Mesenchymal stem cell (in vitro differentiated cells and primary cell): ENCODE measurements at regions not wholly inside any gene's neighbourhood (a gene's known extent, or its start where the extent isn't known, plus 50 kb on each side); places are given as distances from the start of the nearest gene placed in this dataset.
A peak's percentile ranks its signal among the peaks of the same experiment; 100 is the strongest.

ENCODE experiments used
- DNase-seq: peaks from one replicate; pipeline ENCODE4 v3.0.0-alpha.2; 2013
- H2AFZ ChIP-seq: one replicate; pipeline ENCODE4 v1.6.1; 2013; ENCODE audit warnings: low read depth, mild to moderate bottlenecking, control low read depth, inconsistent platforms, low read length, moderate library complexity
- H2AK5ac ChIP-seq: 2 replicates; pipeline ENCODE4 v1.6.1; 2013; ENCODE audit warnings: low read length, moderate library complexity, mild to moderate bottlenecking, inconsistent platforms; ENCODE audit not compliant: severe bottlenecking
- H2BK120ac ChIP-seq: one replicate; pipeline ENCODE4 v1.6.1; 2013; ENCODE audit warnings: low read depth, mild to moderate bottlenecking, inconsistent platforms, low read length, moderate library complexity
- H2BK12ac ChIP-seq, 2 experiments: one replicate each; pipeline ENCODE4 v1.6.1; 2013; ENCODE audit warnings: inconsistent platforms in 2 of 2, low read length in 2 of 2, mild to moderate bottlenecking in 2 of 2, moderate library complexity in 2 of 2, control low read depth in 1 of 2
- H2BK15ac ChIP-seq: one replicate; pipeline ENCODE4 v1.6.1; 2013; ENCODE audit warnings: mild to moderate bottlenecking, low read depth, inconsistent platforms; ENCODE audit not compliant: poor library complexity, severe bottlenecking
- H2BK5ac ChIP-seq: 2 replicates; pipeline ENCODE4 v1.6.1; 2013; ENCODE audit warnings: low read depth, mild to moderate bottlenecking, low read length, control low read depth, inconsistent platforms; ENCODE audit not compliant: poor library complexity, severe bottlenecking
- H3K14ac ChIP-seq, 2 experiments: one replicate each; pipeline ENCODE4 v1.6.1; 2013; ENCODE audit warnings: inconsistent platforms in 2 of 2, low read length in 2 of 2, control low read depth in 1 of 2, mild to moderate bottlenecking in 1 of 2, moderate library complexity in 1 of 2
- H3K18ac ChIP-seq, 2 experiments: one replicate each; pipeline ENCODE4 v1.6.1; 2013; ENCODE audit warnings: inconsistent platforms in 2 of 2, low read length in 2 of 2, control low read depth in 1 of 2, low read depth in 1 of 2, mild to moderate bottlenecking in 1 of 2
- H3K23ac ChIP-seq, 2 experiments: one replicate each; pipeline ENCODE4 v1.6.1; 2013; ENCODE audit warnings: inconsistent platforms in 2 of 2, low read length in 2 of 2, mild to moderate bottlenecking in 2 of 2, moderate library complexity in 2 of 2, control low read depth in 1 of 2
- H3K27ac ChIP-seq: 2 replicates; pipeline ENCODE4 v1.5.1; 2013; ENCODE audit warnings: mild to moderate bottlenecking, moderate library complexity, low read length, control low read depth, inconsistent platforms; ENCODE audit not compliant: poor library complexity, severe bottlenecking
- H3K27me3 ChIP-seq, 2 experiments: 2 replicates each; pipeline versions ENCODE4 v1.6.1 to v1.7.0; 2013; ENCODE audit warnings: low read length in 2 of 2, mild to moderate bottlenecking in 2 of 2, moderate library complexity in 2 of 2, control low read depth in 1 of 2, inconsistent platforms in 1 of 2; ENCODE audit not compliant: control insufficient read depth in 1 of 2, insufficient read depth in 1 of 2
- H3K36me3 ChIP-seq, 2 experiments: 2 replicates each; pipeline versions ENCODE4 v1.6.1 to v1.7.0; 2013; ENCODE audit warnings: low read length in 2 of 2, control low read depth in 1 of 2, inconsistent platforms in 1 of 2, low read depth in 1 of 2, mild to moderate bottlenecking in 1 of 2; ENCODE audit not compliant: insufficient read depth in 2 of 2, control insufficient read depth in 1 of 2
- H3K4ac ChIP-seq, 2 experiments: one replicate each; pipeline ENCODE4 v1.6.1; 2013; ENCODE audit warnings: inconsistent platforms in 2 of 2, low read length in 2 of 2, mild to moderate bottlenecking in 2 of 2, moderate library complexity in 2 of 2, control low read depth in 1 of 2, low read depth in 1 of 2
- H3K4me1 ChIP-seq: 2 replicates; pipeline ENCODE4 v1.6.1; 2013; ENCODE audit warnings: low read depth, low read length, control low read depth; ENCODE audit not compliant: control insufficient read depth, insufficient read depth
- H3K4me2 ChIP-seq: 2 replicates; pipeline ENCODE4 v1.6.1; 2013; ENCODE audit warnings: low read length, mild to moderate bottlenecking, inconsistent platforms; ENCODE audit not compliant: poor library complexity, severe bottlenecking
- H3K4me3 ChIP-seq, 2 experiments: 2 replicates each; pipeline versions ENCODE4 v1.5.1 to v1.7.0; 2013; ENCODE audit warnings: low read length in 2 of 2, mild to moderate bottlenecking in 2 of 2, control low read depth in 1 of 2, low read depth in 1 of 2; ENCODE audit not compliant: insufficient read depth in 1 of 2
- H3K79me1 ChIP-seq: replicated peaks from 2 replicates; pipeline ENCODE4 v1.6.1; 2013; ENCODE audit warnings: mild to moderate bottlenecking, control low read depth, low read length, inconsistent platforms; ENCODE audit not compliant: poor library complexity, severe bottlenecking
- H3K9ac ChIP-seq: 2 replicates; pipeline ENCODE4 v1.7.0; 2013; ENCODE audit warnings: mild to moderate bottlenecking, low read length, moderate library complexity
- H3K9me3 ChIP-seq: 2 replicates; pipeline ENCODE4 v1.7.0; 2013; ENCODE audit warnings: mild to moderate bottlenecking, low read length; ENCODE audit not compliant: control insufficient read depth
- H4K8ac ChIP-seq: one replicate; pipeline ENCODE4 v1.6.1; 2013; ENCODE audit warnings: inconsistent platforms, mild to moderate bottlenecking, low read length, moderate library complexity
- H4K91ac ChIP-seq: one replicate; pipeline ENCODE4 v1.6.1; 2013; ENCODE audit warnings: mild to moderate bottlenecking, low read length, inconsistent platforms
- WGBS: methylation state at CpG from one replicate; pipeline ENCODE4 v1.1.7; 2013; ENCODE audit warnings: mixed read lengths; 5-methylcytosine and 5-hydroxymethylcytosine counted together

DNA sequence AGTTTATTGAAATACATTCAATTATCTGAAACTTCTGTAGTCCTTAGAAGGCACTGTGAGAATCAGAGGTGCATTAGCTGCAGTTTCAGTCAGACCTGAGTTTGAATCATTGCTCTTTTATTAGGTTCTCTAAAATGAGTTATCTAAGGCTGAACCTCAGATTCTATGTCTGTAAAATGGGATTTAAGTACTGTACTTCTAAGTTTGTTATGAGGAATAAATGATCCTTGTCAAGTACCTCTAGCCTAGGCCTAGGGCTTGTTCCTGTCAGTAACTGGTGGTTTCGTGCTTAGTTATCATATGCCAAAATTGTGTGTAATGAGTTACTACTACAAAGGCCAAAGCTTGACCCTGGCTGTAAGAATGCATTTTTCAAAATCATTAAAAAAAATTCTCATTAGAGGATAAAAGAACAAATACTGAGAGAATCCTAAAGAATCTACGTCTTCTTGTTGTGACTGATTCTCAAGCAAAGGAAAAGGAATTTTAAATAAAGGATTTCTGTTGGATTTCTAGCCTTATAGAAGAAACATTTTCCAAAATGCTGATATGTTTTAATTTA lies 65.8 kb downstream of the SLIT2 start:
- no peak overlapping the region for H2AK5ac ChIP-seq
- no peaks in the 10 kb centered on the region for H3K36me3 ChIP-seq
- no peaks in the 10 kb centered on the region for H3K9me3 ChIP-seq
- WGBS: 100% methylated on average over 1 of the region's 2 CpGs
- H3K4ac ChIP-seq: no peak overlapping the region
- H2AFZ ChIP-seq: no peak overlapping the region
- H3K23ac ChIP-seq: no peak overlapping the region
- no peaks in the 10 kb centered on the region for H3K27me3 ChIP-seq
- peak overlapping the region in 1 of 2 experiments; percentile 54 for H3K4me3 ChIP-seq
- no peak overlapping the region for H2BK15ac ChIP-seq
- no peak overlapping the region for H2BK12ac ChIP-seq
- no peak overlapping the region for H2BK5ac ChIP-seq
- no peak overlapping the region for H3K27ac ChIP-seq
- H3K14ac ChIP-seq: no peak overlapping the region
- no peak overlapping the region for H3K4me2 ChIP-seq
- H3K18ac ChIP-seq: no peak overlapping the region
- peak overlapping the region; percentile 68 for H3K9ac ChIP-seq
- no peak overlapping the region for H2BK120ac ChIP-seq
- DNase-seq: no peak
- H3K79me1 ChIP-seq: no peaks in the 10 kb centered on the region
- H4K8ac ChIP-seq: no peak overlapping the region
- H3K4me1 ChIP-seq: no peaks in the 10 kb centered on the region
- H4K91ac ChIP-seq: no peak overlapping the region

DNA sequence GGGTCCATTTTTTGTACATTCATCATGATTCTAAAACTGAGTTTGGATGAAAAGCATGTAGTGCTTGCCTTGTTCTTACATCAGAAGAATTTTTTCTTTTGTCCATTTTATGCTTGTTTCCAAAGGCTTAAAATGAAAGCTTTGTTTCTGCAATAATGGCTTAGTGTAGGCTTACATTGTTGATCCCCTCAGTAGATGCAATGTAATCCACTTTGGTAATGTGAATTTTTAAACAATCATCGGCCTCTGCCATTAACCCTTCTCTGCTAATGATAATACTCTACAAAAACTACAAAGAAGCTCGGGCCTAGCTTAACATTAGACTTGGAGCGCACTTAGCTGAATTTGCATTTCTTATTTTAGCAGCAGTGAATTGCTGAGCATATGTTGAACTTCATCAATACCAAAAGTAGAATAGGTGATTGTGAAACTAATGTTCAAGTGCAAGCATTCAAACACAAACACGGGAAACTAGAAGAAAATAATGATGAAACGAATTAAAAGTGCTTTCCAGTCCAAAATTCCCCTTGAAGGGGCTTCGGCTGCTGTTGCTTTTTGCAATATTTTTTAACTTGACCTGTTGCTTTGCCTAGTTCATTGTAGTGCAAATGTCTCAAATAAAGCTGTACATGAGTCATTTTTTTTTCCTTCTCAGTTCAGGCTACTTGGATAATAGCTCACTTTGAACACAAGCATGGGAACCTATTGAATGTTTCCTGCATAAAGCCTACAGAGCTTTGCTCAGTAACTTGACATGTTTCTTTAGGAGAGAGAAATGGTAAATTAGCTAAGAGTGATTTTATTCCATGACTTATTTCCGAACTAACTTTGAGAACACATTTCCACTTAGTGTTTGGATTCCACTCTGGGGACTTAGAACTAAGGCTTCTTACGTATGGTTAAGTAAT lies 66.5 kb downstream of the SLIT2 start:
- H2BK15ac ChIP-seq: no peak overlapping the region
- peak overlapping the region in 1 of 2 experiments; percentile 54 for H3K4me3 ChIP-seq
- no peak overlapping the region for H2BK120ac ChIP-seq
- H3K27ac ChIP-seq: no peak overlapping the region
- peak overlapping the region; percentile 68 for H3K9ac ChIP-seq
- no peak overlapping the region for H2BK5ac ChIP-seq
- WGBS: 99% methylated on average over 5 of the region's 8 CpGs
- no peaks in the 10 kb centered on the region for H3K27me3 ChIP-seq
- no peaks in the 10 kb centered on the region for H3K9me3 ChIP-seq
- no peak overlapping the region for H3K18ac ChIP-seq
- H2AK5ac ChIP-seq: no peak overlapping the region
- H3K14ac ChIP-seq: no peak overlapping the region
- H3K36me3 ChIP-seq: no peaks in the 10 kb centered on the region
- H4K8ac ChIP-seq: no peak overlapping the region
- no peak overlapping the region for H2BK12ac ChIP-seq
- no peaks in the 10 kb centered on the region for H3K79me1 ChIP-seq
- no peak overlapping the region for H2AFZ ChIP-seq
- H3K4me1 ChIP-seq: no peaks in the 10 kb centered on the region
- no peak overlapping the region for H3K23ac ChIP-seq
- H4K91ac ChIP-seq: no peak overlapping the region
- H3K4me2 ChIP-seq: no peak overlapping the region
- DNase-seq: peak; percentile 7
- no peak overlapping the region for H3K4ac ChIP-seq

- Histone ChIP-seq H2AK5ac (no peak overlapping the region), H3K4me3 (peak overlapping the region in 1 of 2 experiments; percentile 54), H3K18ac (no peak overlapping the region), H3K27ac (no peak overlapping the region), H2BK120ac (no peak overlapping the region), H2BK5ac (no peak overlapping the region), H3K4me2 (no peak overlapping the region), H3K36me3 (no peaks in the 10 kb centered on the region), H3K4ac (no peak overlapping the region), H2AFZ (no peak overlapping the region), H3K27me3 (no peaks in the 10 kb centered on the region), H2BK12ac (no peak overlapping the region), H3K4me1 (no peaks in the 10 kb centered on the region), H3K9me3 (no peaks in the 10 kb centered on the region), H3K9ac (peak overlapping the region; percentile 68), H2BK15ac (no peak overlapping the region), H3K23ac (no peak overlapping the region), H4K91ac (no peak overlapping the region), H3K14ac (no peak overlapping the region), H4K8ac (no peak overlapping the region), H3K79me1 (no peaks in the 10 kb centered on the region)
- WGBS: no CpG with 5 or more reads among the region's 1 CpG
- no peak for DNase-seq
Observed at GRCh38 chr4:20318909-20319277, 67.2 kb downstream of the SLIT2 start.

DNA sequence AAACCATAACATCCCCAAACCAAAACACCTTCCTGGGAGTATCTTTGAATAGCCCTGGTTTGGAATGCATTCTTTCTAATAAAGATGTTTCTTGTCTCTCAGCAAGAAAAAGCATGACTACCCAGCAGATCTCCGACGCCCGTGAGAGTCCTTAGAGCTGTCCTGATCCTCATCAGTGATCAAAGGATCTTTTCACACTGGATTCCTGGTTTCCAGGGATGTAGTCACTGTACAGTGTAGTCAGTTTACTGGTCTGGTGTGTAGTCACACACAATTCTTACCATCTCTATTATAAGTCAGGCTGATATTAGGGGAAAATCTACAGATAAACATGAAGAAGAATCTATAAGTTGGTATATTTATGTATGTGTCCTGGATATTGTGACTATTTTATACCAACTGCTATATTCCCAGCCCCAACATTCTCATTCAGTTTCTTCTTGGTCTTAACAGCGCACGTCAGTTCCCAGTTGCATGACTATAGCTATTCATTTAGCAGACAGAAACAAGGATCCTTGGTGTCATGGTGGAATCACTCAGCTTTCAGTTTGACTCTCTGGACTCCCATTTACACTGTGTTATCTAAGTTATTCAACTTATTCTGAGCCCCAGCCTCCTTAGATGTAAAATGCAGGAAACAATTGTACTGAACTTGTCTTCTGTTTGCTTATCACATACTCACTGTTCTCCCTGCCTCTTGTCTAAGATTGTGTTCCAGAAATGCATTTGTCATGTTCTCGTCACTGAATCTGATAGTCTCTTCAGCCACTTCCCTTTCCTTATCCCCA lies 68.3 kb downstream of the SLIT2 start:
- H3K9ac ChIP-seq: no peak overlapping the region
- no peak overlapping the region for H2AFZ ChIP-seq
- WGBS: 61% methylated on average over 6 of the region's 6 CpGs
- no peak overlapping the region for H3K23ac ChIP-seq
- H2BK120ac ChIP-seq: no peak overlapping the region
- H2BK12ac ChIP-seq: no peak overlapping the region
- peak; percentile 19 for DNase-seq
- H3K14ac ChIP-seq: no peak overlapping the region
- no peak overlapping the region for H3K4ac ChIP-seq
- no peaks in the 10 kb centered on the region for H3K9me3 ChIP-seq
- H3K4me1 ChIP-seq: no peaks in the 10 kb centered on the region
- H3K27ac ChIP-seq: no peak overlapping the region
- H3K79me1 ChIP-seq: no peaks in the 10 kb centered on the region
- no peak overlapping the region for H2BK15ac ChIP-seq
- H3K18ac ChIP-seq: no peak overlapping the region
- H3K4me3 ChIP-seq: no peak overlapping the region
- no peaks in the 10 kb centered on the region for H3K36me3 ChIP-seq
- no peak overlapping the region for H2AK5ac ChIP-seq
- H4K91ac ChIP-seq: no peak overlapping the region
- no peak overlapping the region for H4K8ac ChIP-seq
- no peak overlapping the region for H3K4me2 ChIP-seq
- no peaks in the 10 kb centered on the region for H3K27me3 ChIP-seq
- no peak overlapping the region for H2BK5ac ChIP-seq
